HepG2 (cell line): ENCODE measurements at regions not wholly inside any gene's neighbourhood (a gene's known extent, or its start where the extent isn't known, plus 50 kb on each side); places are given as distances from the start of the nearest gene placed in this dataset.

ENCODE experiments used
- ATAC-seq: fragments of 200-7000 bp; cut with Tn5 transposase; 3 replicates; pipeline ENCODE4 v1.9.1; 2020; ENCODE audit warnings: mild to moderate bottlenecking, moderate library complexity
- BruUV-seq: library from RNA; stranded (reverse); fragments of 400-500 nt; replicated peaks from 2 replicates; lab custom pipeline; 2021; lab: Mats Ljungman, UMichigan
- CTCF ChIA-PET: fragments of 300-600 bp; formaldehyde crosslinking; extraction: SDS; loops from one replicate; lab custom pipeline; 2021; ENCODE audit warnings: low total read pairs, inconsistent platforms, low intra/inter-chr PET ratio; lab: Yijun Ruan, JAX
- POLR2A ChIA-PET: fragments of 350-600 bp; sonication (Branson Sonifier 250); formaldehyde crosslinking; loops from one replicate; lab custom pipeline; 2020; ENCODE audit warnings: antibody characterized with exemption, inconsistent platforms; lab: Yijun Ruan, JAX
- DNase-seq: peaks from one replicate; pipeline ENCODE4 v3.0.0-alpha.2; 2015; ENCODE audit warnings: low spot score
- FAIRE-seq: peaks from 3 replicates; lab custom pipeline; 2011; peaks lifted over from hg19 to GRCh38; lab: Jason Lieb, UNC
- H2AFZ ChIP-seq: one replicate; pipeline ENCODE4 v1.6.1; 2011; ENCODE audit warnings: low read length, inconsistent platforms
- H3K27ac ChIP-seq: fragments of 300-600 bp; 3 replicates; pipeline ENCODE4 v1.8.0; 2011; ENCODE audit warnings: mixed run types, mild to moderate bottlenecking, mixed read lengths, low read length, inconsistent platforms; ENCODE audit not compliant: insufficient read depth; ENCODE audit errors: extremely low read length
- H3K27me3 ChIP-seq, 2 experiments: fragments of 200-600 bp in 1 of 2; 2 replicates in 1 of 2; 3 replicates in 1 of 2; pipeline versions ENCODE4 v1.6.0 to v1.8.0; 2011; ENCODE audit warnings: low read length in 2 of 2, mild to moderate bottlenecking in 2 of 2, moderate library complexity in 2 of 2, inconsistent platforms in 1 of 2; ENCODE audit not compliant: insufficient read depth in 2 of 2, control insufficient read depth in 1 of 2
- H3K36me3 ChIP-seq, 2 experiments: fragments of 200-600 bp in 1 of 2; replicated peaks in 1 of 2; 2 replicates in 1 of 2; 3 replicates in 1 of 2; pipeline versions ENCODE4 v1.5.1 to v1.8.0; 2011; ENCODE audit warnings: low read length in 2 of 2, inconsistent platforms in 1 of 2; ENCODE audit not compliant: insufficient read depth in 2 of 2, control insufficient read depth in 1 of 2
- H3K4me1 ChIP-seq: 2 replicates; pipeline ENCODE4 v1.5.1; 2012; ENCODE audit warnings: low read length, inconsistent platforms; ENCODE audit not compliant: insufficient read depth
- H3K4me2 ChIP-seq: 2 replicates; pipeline ENCODE4 v1.6.0; 2011; ENCODE audit warnings: low read depth, low read length, inconsistent platforms
- H3K4me3 ChIP-seq, 3 experiments: fragments of 200-600 bp in 1 of 3; sonication (generic), shearing (Covaris generic) in 1 of 3; replicated peaks in 1 of 3; 2 replicates each; pipeline ENCODE4 v1.5.1; 2011 to 2016; ENCODE audit warnings: low read length in 3 of 3, inconsistent platforms in 2 of 3, low read depth in 2 of 3, mild to moderate bottlenecking in 2 of 3, control low read depth in 1 of 3, mixed read lengths in 1 of 3; ENCODE audit not compliant: insufficient read depth in 1 of 3
- H3K79me2 ChIP-seq: one replicate; pipeline ENCODE4 v1.6.1; 2011; ENCODE audit warnings: low read length, inconsistent platforms; ENCODE audit not compliant: insufficient read depth
- H3K9ac ChIP-seq: 2 replicates; pipeline ENCODE4 v1.6.0; 2011; ENCODE audit warnings: mild to moderate bottlenecking, low read depth, low read length, inconsistent platforms; ENCODE audit not compliant: insufficient read depth
- H3K9me3 ChIP-seq: 2 replicates; pipeline ENCODE4 v1.5.1; 2012; ENCODE audit warnings: mild to moderate bottlenecking, low read length
- H4K20me1 ChIP-seq: 2 replicates; pipeline ENCODE4 v1.6.0; 2011; ENCODE audit warnings: inconsistent platforms, mild to moderate bottlenecking, low read length, moderate library complexity; ENCODE audit not compliant: insufficient read depth
- CREB1 ChIP-seq, 2 experiments: fragments of 450-650 bp in 1 of 2; IDR thresholded peaks; 2 replicates each; pipeline ENCODE4 v1.6.1; 2016 to 2017; ENCODE audit warnings: control low read depth in 1 of 2, mild to moderate bottlenecking in 1 of 2, missing compliant biosample characterization in 1 of 2, missing genetic modification characterization in 1 of 2
- CREM ChIP-seq, 2 experiments: sonication (generic) in 1 of 2; formaldehyde crosslinking in 1 of 2; IDR thresholded peaks; 2 replicates each; pipeline versions ENCODE4 v1.4.0 to v1.6.1; 2016 to 2020; ENCODE audit warnings: antibody characterized with exemption in 1 of 2, mild to moderate bottlenecking in 1 of 2, missing genetic modification reagents in 1 of 2
- GATA4 ChIP-seq: sonication (generic); IDR thresholded peaks from 2 replicates; pipeline ENCODE4 v1.6.1; 2016; ENCODE audit warnings: antibody characterized with exemption, low read depth, borderline replicate concordance
- PAXIP1 ChIP-seq: sonication (generic); formaldehyde crosslinking; conservative IDR thresholded peaks from 2 replicates; pipeline ENCODE4 v1.4.0; 2020; ENCODE audit warnings: mild to moderate bottlenecking, missing genetic modification reagents, moderate library complexity
- RXRB ChIP-seq: IDR thresholded peaks from 2 replicates; pipeline ENCODE4 v1.6.1; 2016; ENCODE audit warnings: borderline replicate concordance, missing genetic modification reagents, missing compliant biosample characterization
- SOX13 ChIP-seq, 3 experiments: fragments of 450-650 bp in 1 of 3; sonication (generic) in 1 of 3; formaldehyde crosslinking in 1 of 3; IDR thresholded peaks in 2 of 3; conservative IDR thresholded peaks in 1 of 3; 2 replicates each; pipeline versions ENCODE4 v1.5.0 to v1.6.1; 2016 to 2020; ENCODE audit warnings: antibody characterized with exemption in 1 of 3, mild to moderate bottlenecking in 1 of 3, missing compliant biosample characterization in 1 of 3, missing genetic modification reagents in 1 of 3, moderate library complexity in 1 of 3
- TCF7 ChIP-seq: sonication (generic); IDR thresholded peaks from 2 replicates; pipeline ENCODE4 v1.6.1; 2016; ENCODE audit warnings: antibody characterized with exemption, low read depth
- TCF7L2 ChIP-seq: IDR thresholded peaks from 2 replicates; pipeline ENCODE4 v1.6.1; 2011; ENCODE audit warnings: mild to moderate bottlenecking, low read depth, low read length, moderate library complexity
- WGBS: methylation state at CpG from one replicate; pipeline ENCODE4 v1.1.6; 2017; ENCODE audit warnings: low lambda C conversion rate; 5-methylcytosine and 5-hydroxymethylcytosine counted together
- in situ Hi-C: cut with HindIII; loops from 2 replicates; pipeline ENCODE4 v1.10.0; 2017; ENCODE audit warnings: low pct_unique_long_range_greater_than_20kb; ENCODE audit not compliant: extremely low pct_ligation_motif_present
- intact Hi-C: fragments of 100-400 bp; cut with micrococcal nuclease; formaldehyde crosslinking; loops from one replicate; pipeline ENCODE4 v1.10.0; 2022; ENCODE audit not compliant: unreplicated experiment
- TF ChIP-seq, protein P1 (sequence below): IDR thresholded peaks from 2 replicates; pipeline ENCODE4 v1.4.0; 2020; ENCODE audit warnings: mild to moderate bottlenecking, missing genetic modification reagents
- TF ChIP-seq, protein P2 (sequence below): sonication (generic); formaldehyde crosslinking; IDR thresholded peaks from 2 replicates; pipeline ENCODE4 v1.4.0; 2020; ENCODE audit warnings: missing genetic modification reagents

DNA sequence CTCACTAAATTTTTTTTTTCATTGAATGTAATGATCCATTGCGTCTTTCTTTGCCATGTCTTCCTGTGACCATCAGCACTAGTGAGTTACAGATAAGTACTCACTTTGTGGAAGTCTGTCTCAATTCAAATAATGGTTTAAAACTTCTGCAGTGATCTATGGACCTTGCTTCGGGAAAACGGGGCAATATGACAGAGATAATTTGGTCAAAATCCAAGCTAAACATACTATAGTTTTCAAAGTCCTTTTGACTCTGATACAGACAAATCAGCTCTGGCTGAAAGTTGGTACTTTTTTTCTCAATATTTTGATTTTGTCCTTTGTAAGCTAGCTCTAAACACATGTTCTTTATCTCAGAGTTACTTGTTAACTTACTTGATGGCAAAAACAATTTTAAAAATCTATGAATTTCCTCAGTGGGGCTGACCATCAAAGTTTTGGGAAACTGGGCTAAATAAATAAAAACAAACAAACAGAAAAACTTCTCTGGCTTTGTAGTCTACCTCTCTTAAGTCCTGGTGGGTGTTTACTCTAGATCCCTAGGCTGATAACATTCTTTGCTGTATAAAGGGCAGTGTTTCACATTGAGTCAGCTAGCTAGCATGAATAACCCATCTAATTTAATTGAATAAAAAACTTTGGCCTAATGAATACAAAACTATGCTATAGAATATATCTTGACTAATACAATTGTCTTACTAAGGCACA lies 327.6 kb downstream of the RDH14 start:
- no peak overlapping the region for H2AFZ ChIP-seq
- BruUV-seq, result no TSS peak
- POLR2A ChIA-PET, result no interaction called here
- H3K9me3 ChIP-seq, result 0 out of 2 replicates have a peak, but pooled peaks cover 5% of the 10 kb centered on the region
- 1% methylated on average over 3 of the region's 3 CpGs for WGBS
- H3K4me2 ChIP-seq, result peak overlapping the region; percentile 10; the same call in 1 of the 2 replicates
- CTCF ChIA-PET, result no interaction called here
- no peaks in the 10 kb centered on the region for H3K27me3 ChIP-seq
- no peaks in the 10 kb centered on the region for H4K20me1 ChIP-seq
- in situ Hi-C loops (no loop called here), intact Hi-C loops (no loop called here)
- ATAC-seq (peak; percentile 80), DNase-seq (peak; percentile 35), FAIRE-seq (no peak)
- 0 out of 6 replicates have a peak overlapping the region, but pooled peaks of 1 of the 3 experiments have one; percentile 0 for H3K4me3 ChIP-seq
- no peak overlapping the region for H3K27ac ChIP-seq
- peaks cover 22% of the 10 kb centered on the region for H3K4me1 ChIP-seq
- no peaks in the 10 kb centered on the region for H3K36me3 ChIP-seq
- no peak overlapping the region for H3K9ac ChIP-seq
- H3K79me2 ChIP-seq, result no peaks in the 10 kb centered on the region
- peak; percentile 46; the same call in 1 of the 2 replicates for TF ChIP-seq GATA4
- no peak for TF ChIP-seq SOX13 (IDR thresholded peaks at IDR 0.05)
- TF ChIP-seq SOX13 (CRISPR knock-in tag; conservative IDR thresholded peaks at IDR 0.05 in 1 of 2, IDR thresholded peaks at IDR 0.05 in 1 of 2), result peak in 1 of 2 experiments; percentile 60; a peak in 2 of 4 replicates
- TF ChIP-seq CREM (IDR thresholded peaks at IDR 0.05), result peak; percentile 47
- TF ChIP-seq CREM (CRISPR knock-in tag; IDR thresholded peaks at IDR 0.05), result no peak
- peak; percentile 44 for TF ChIP-seq PAXIP1 (CRISPR knock-in tag)
- TF ChIP-seq TCF7, result peak; percentile 81
- TF ChIP-seq RXRB (CRISPR knock-in tag), result peak; percentile 37; the same call in 1 of the 2 replicates
- TF ChIP-seq CREB1 (IDR thresholded peaks at IDR 0.05), result no peak
- 0 out of 2 replicates have a peak, but pooled peaks have one; percentile 15 for TF ChIP-seq CREB1 (CRISPR knock-in tag; IDR thresholded peaks at IDR 0.05)
- TF ChIP-seq, protein P1, sequence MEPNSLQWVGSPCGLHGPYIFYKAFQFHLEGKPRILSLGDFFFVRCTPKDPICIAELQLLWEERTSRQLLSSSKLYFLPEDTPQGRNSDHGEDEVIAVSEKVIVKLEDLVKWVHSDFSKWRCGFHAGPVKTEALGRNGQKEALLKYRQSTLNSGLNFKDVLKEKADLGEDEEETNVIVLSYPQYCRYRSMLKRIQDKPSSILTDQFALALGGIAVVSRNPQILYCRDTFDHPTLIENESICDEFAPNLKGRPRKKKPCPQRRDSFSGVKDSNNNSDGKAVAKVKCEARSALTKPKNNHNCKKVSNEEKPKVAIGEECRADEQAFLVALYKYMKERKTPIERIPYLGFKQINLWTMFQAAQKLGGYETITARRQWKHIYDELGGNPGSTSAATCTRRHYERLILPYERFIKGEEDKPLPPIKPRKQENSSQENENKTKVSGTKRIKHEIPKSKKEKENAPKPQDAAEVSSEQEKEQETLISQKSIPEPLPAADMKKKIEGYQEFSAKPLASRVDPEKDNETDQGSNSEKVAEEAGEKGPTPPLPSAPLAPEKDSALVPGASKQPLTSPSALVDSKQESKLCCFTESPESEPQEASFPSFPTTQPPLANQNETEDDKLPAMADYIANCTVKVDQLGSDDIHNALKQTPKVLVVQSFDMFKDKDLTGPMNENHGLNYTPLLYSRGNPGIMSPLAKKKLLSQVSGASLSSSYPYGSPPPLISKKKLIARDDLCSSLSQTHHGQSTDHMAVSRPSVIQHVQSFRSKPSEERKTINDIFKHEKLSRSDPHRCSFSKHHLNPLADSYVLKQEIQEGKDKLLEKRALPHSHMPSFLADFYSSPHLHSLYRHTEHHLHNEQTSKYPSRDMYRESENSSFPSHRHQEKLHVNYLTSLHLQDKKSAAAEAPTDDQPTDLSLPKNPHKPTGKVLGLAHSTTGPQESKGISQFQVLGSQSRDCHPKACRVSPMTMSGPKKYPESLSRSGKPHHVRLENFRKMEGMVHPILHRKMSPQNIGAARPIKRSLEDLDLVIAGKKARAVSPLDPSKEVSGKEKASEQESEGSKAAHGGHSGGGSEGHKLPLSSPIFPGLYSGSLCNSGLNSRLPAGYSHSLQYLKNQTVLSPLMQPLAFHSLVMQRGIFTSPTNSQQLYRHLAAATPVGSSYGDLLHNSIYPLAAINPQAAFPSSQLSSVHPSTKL (CRISPR knock-in tag), result peak; percentile 62
- peak; percentile 57; the same call in 1 of the 2 replicates for TF ChIP-seq TCF7L2
- TF ChIP-seq, protein P2, sequence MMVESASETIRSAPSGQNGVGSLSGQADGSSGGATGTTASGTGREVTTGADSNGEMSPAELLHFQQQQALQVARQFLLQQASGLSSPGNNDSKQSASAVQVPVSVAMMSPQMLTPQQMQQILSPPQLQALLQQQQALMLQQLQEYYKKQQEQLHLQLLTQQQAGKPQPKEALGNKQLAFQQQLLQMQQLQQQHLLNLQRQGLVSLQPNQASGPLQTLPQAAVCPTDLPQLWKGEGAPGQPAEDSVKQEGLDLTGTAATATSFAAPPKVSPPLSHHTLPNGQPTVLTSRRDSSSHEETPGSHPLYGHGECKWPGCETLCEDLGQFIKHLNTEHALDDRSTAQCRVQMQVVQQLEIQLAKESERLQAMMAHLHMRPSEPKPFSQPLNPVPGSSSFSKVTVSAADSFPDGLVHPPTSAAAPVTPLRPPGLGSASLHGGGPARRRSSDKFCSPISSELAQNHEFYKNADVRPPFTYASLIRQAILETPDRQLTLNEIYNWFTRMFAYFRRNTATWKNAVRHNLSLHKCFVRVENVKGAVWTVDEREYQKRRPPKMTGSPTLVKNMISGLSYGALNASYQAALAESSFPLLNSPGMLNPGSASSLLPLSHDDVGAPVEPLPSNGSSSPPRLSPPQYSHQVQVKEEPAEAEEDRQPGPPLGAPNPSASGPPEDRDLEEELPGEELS (CRISPR knock-in tag), result peak; percentile 59
